H1 (cell line): ENCODE measurements at regions not wholly inside any gene's neighbourhood (a gene's known extent, or its start where the extent isn't known, plus 50 kb on each side); places are given as distances from the start of the nearest gene placed in this dataset.

Experiments used
- CTCF ChIA-PET: fragments of 300-600 bp; sonication (Branson Sonifier 250); formaldehyde crosslinking; loops from one replicate; lab custom pipeline; 2021; ENCODE audit not compliant: partially characterized antibody; lab: Charles Lee
- POLR2A ChIA-PET: fragments of 300-600 bp; sonication (Branson Sonifier 250); formaldehyde crosslinking; loops from one replicate; lab custom pipeline; 2021; ENCODE audit warnings: inconsistent platforms; ENCODE audit not compliant: partially characterized antibody; lab: Charles Lee
- DNase-seq, 2 experiments: peaks; one replicate each; pipeline versions ENCODE4 v3.0.0 to v3.0.0-alpha.2; 2010 to 2022; ENCODE audit warnings: low spot score in 2 of 2, low read depth in 1 of 2, mixed read lengths in 1 of 2
- FAIRE-seq: peaks from 2 replicates; lab custom pipeline; 2011; peaks lifted over from hg19 to GRCh38; lab: Jason Lieb, UNC
- H2AFZ ChIP-seq: 2 replicates; pipeline ENCODE4 v1.8.1; 2012; ENCODE audit warnings: low read length, inconsistent platforms
- H2AK5ac ChIP-seq: 2 replicates; pipeline ENCODE4 v1.6.1; 2013; ENCODE audit warnings: low read depth, low read length
- H2BK120ac ChIP-seq: replicated peaks from 2 replicates; pipeline ENCODE3; 2013; ENCODE audit warnings: low read depth, low read length, inconsistent platforms
- H2BK12ac ChIP-seq: 2 replicates; pipeline ENCODE4 v1.6.1; 2013; ENCODE audit warnings: low read depth, low read length
- H2BK15ac ChIP-seq: 2 replicates; pipeline ENCODE4 v1.6.1; 2013; ENCODE audit warnings: low read length
- H2BK20ac ChIP-seq: 2 replicates; pipeline ENCODE4 v1.6.1; 2013; ENCODE audit warnings: low read length
- H2BK5ac ChIP-seq: 2 replicates; pipeline ENCODE4 v1.6.1; 2013; ENCODE audit warnings: low read depth, low read length
- H3K14ac ChIP-seq: 2 replicates; pipeline ENCODE4 v1.6.1; 2013; ENCODE audit warnings: inconsistent platforms; ENCODE audit not compliant: insufficient read length
- H3K18ac ChIP-seq: 2 replicates; pipeline ENCODE4 v1.6.1; 2013; ENCODE audit warnings: low read length; ENCODE audit errors: extremely low read depth
- H3K23ac ChIP-seq: 2 replicates; pipeline ENCODE4 v1.6.1; 2013; ENCODE audit warnings: inconsistent platforms; ENCODE audit not compliant: insufficient read length
- H3K23me2 ChIP-seq: 2 replicates; pipeline ENCODE4 v1.6.1; 2013; ENCODE audit warnings: low read depth, low read length
- H3K27ac ChIP-seq: 2 replicates; pipeline ENCODE4 v1.6.1; 2011; ENCODE audit warnings: low read depth, low read length, inconsistent platforms
- H3K27me3 ChIP-seq, 4 experiments: replicated peaks in 1 of 4; 1 replicate in 1 of 4; 2 replicates in 3 of 4; pipeline versions ENCODE4 v1.6.1 to v1.8.1; 2011 to 2013; ENCODE audit warnings: low read length in 3 of 4, mild to moderate bottlenecking in 3 of 4, inconsistent platforms in 2 of 4, mixed read lengths in 2 of 4, moderate library complexity in 1 of 4; ENCODE audit not compliant: control insufficient read depth in 3 of 4, insufficient read depth in 3 of 4; ENCODE audit errors: extremely low read depth in 1 of 4
- H3K36me3 ChIP-seq, 4 experiments: 2 replicates each; pipeline versions ENCODE4 v1.6.1 to v1.8.1; 2011 to 2013; ENCODE audit warnings: mild to moderate bottlenecking in 4 of 4, low read length in 3 of 4, moderate library complexity in 2 of 4, control low read depth in 1 of 4, inconsistent platforms in 1 of 4; ENCODE audit not compliant: insufficient read depth in 4 of 4, control insufficient read depth in 2 of 4
- H3K4ac ChIP-seq: replicated peaks from 2 replicates; pipeline ENCODE3; 2013; ENCODE audit warnings: low read length, low read depth, mixed read lengths, inconsistent platforms; ENCODE audit not compliant: insufficient read length
- H3K4me1 ChIP-seq, 4 experiments: replicated peaks in 1 of 4; 1 replicate in 1 of 4; 2 replicates in 3 of 4; pipeline versions ENCODE4 v1.6.1 to v1.8.1; 2011 to 2013; ENCODE audit warnings: low read length in 3 of 4, inconsistent platforms in 2 of 4, mixed read lengths in 1 of 4; ENCODE audit not compliant: insufficient read depth in 4 of 4, control insufficient read depth in 3 of 4
- H3K4me2 ChIP-seq, 2 experiments: 2 replicates each; pipeline versions ENCODE4 v1.6.1 to v1.8.1; 2011 to 2013; ENCODE audit warnings: low read depth in 2 of 2, low read length in 2 of 2, control low read depth in 1 of 2, inconsistent platforms in 1 of 2, mild to moderate bottlenecking in 1 of 2; ENCODE audit not compliant: insufficient read depth in 1 of 2
- H3K4me3 ChIP-seq, 4 experiments: fragments of 200-600, 300-600 bp in 1 of 4; sonication (generic), shearing (Covaris generic), sonication (Bioruptor Twin) in 1 of 4; 2 replicates each; pipeline versions ENCODE4 v1.5.1 to v1.8.1; 2011 to 2016; ENCODE audit warnings: low read length in 4 of 4, low read depth in 3 of 4, control low read depth in 2 of 4, inconsistent platforms in 2 of 4, mild to moderate bottlenecking in 2 of 4, mixed read lengths in 1 of 4, moderate library complexity in 1 of 4; ENCODE audit not compliant: insufficient read depth in 2 of 4; ENCODE audit errors: extremely low read depth in 1 of 4
- H3K56ac ChIP-seq: replicated peaks from 2 replicates; pipeline ENCODE3; 2013; ENCODE audit warnings: low read depth, mild to moderate bottlenecking, mixed read lengths, low read length, inconsistent platforms; ENCODE audit not compliant: insufficient read length
- H3K79me1 ChIP-seq: 2 replicates; pipeline ENCODE4 v1.6.1; 2013; ENCODE audit warnings: low read depth, low read length, control low read depth
- H3K79me2 ChIP-seq, 2 experiments: 2 replicates each; pipeline versions ENCODE4 v1.6.1 to v1.8.1; 2012 to 2013; ENCODE audit warnings: low read length in 2 of 2, mild to moderate bottlenecking in 2 of 2, inconsistent platforms in 1 of 2; ENCODE audit not compliant: insufficient read depth in 2 of 2, control insufficient read depth in 1 of 2
- H3K9ac ChIP-seq, 4 experiments: replicated peaks in 1 of 4; 1 replicate in 1 of 4; 2 replicates in 3 of 4; pipeline versions ENCODE4 v1.6.1 to v1.8.1; 2011 to 2013; ENCODE audit warnings: low read depth in 3 of 4, low read length in 3 of 4, control low read depth in 2 of 4, mild to moderate bottlenecking in 2 of 4, moderate library complexity in 2 of 4, inconsistent platforms in 1 of 4; ENCODE audit errors: extremely low read depth in 1 of 4
- H3K9me3 ChIP-seq, 2 experiments: 2 replicates each; pipeline versions ENCODE4 v1.6.1 to v1.8.1; 2012 to 2013; ENCODE audit warnings: mild to moderate bottlenecking in 2 of 2, moderate library complexity in 2 of 2, control low read depth in 1 of 2, inconsistent platforms in 1 of 2, low read depth in 1 of 2, low read length in 1 of 2, mixed read lengths in 1 of 2; ENCODE audit not compliant: insufficient read depth in 2 of 2
- H4K20me1 ChIP-seq, 2 experiments: replicated peaks in 1 of 2; 2 replicates each; pipeline versions ENCODE3 to v1.8.1; 2011 to 2013; ENCODE audit warnings: inconsistent platforms in 2 of 2, low read length in 2 of 2, mild to moderate bottlenecking in 1 of 2; ENCODE audit not compliant: insufficient read depth in 2 of 2, control insufficient read depth in 1 of 2
- H4K5ac ChIP-seq: 2 replicates; pipeline ENCODE4 v1.6.1; 2013; ENCODE audit warnings: low read length, low read depth, mixed read lengths, inconsistent platforms; ENCODE audit not compliant: insufficient read length
- H4K8ac ChIP-seq: 2 replicates; pipeline ENCODE4 v1.8.0; 2013; ENCODE audit warnings: mild to moderate bottlenecking, moderate library complexity, low read length, inconsistent platforms; ENCODE audit not compliant: insufficient read depth; ENCODE audit errors: extremely low read depth
- H4K91ac ChIP-seq: replicated peaks from 2 replicates; pipeline ENCODE3; 2013; ENCODE audit warnings: low read length, mixed read lengths, inconsistent platforms; ENCODE audit not compliant: insufficient read length
- ASH2L ChIP-seq: fragments of 200-600, 300-600 bp; sonication (generic); IDR thresholded peaks from one replicate; pipeline ENCODE4 v1.7.1; 2017; ENCODE audit warnings: low read length
- CBX5 ChIP-seq: fragments of 300-800, 300-1000 bp; sonication (generic); IDR thresholded peaks from 2 replicates; pipeline ENCODE4 v1.7.1; 2016; ENCODE audit warnings: antibody characterized with exemption, low read length, low read depth
- E2F6 ChIP-seq: IDR thresholded peaks from 2 replicates; pipeline ENCODE4 v1.6.1; 2012; ENCODE audit warnings: inconsistent platforms
- HDAC6 ChIP-seq: IDR thresholded peaks from one replicate; pipeline ENCODE4 v1.7.1; 2012; ENCODE audit warnings: low read depth, mild to moderate bottlenecking, inconsistent platforms, low read length, moderate library complexity
- JUN ChIP-seq: IDR thresholded peaks from 2 replicates; pipeline ENCODE4 v1.6.1; 2011; ENCODE audit warnings: low read depth, mild to moderate bottlenecking, improper control_type of control experiment, low read length
- PHF8 ChIP-seq: fragments of 200-600 bp; sonication (generic); conservative IDR thresholded peaks from 2 replicates; pipeline ENCODE4 v1.7.1; 2012; ENCODE audit warnings: low read depth, mild to moderate bottlenecking, inconsistent platforms, low read length, moderate library complexity
- POLR2A ChIP-seq, 2 experiments: IDR thresholded peaks; 1 replicate in 1 of 2; 2 replicates in 1 of 2; pipeline ENCODE4 v1.6.1; 2011; ENCODE audit warnings: low read depth in 2 of 2, low read length in 2 of 2, mild to moderate bottlenecking in 2 of 2; ENCODE audit errors: control extremely low read depth in 1 of 2
- SUZ12 ChIP-seq: fragments of 200-600 bp; sonication (generic); IDR thresholded peaks from 2 replicates; pipeline ENCODE4 v1.6.1; 2012; ENCODE audit warnings: mild to moderate bottlenecking, inconsistent platforms, low read length, moderate library complexity, mixed read lengths
- WGBS, 2 experiments: shearing (Covaris generic) in 1 of 2; methylation state at CpG; one replicate each; pipeline versions ENCODE4 v1.1.6 to v1.1.7; 2013 to 2015; ENCODE audit warnings: low lambda C conversion rate in 2 of 2, mixed read lengths in 2 of 2, inconsistent platforms in 1 of 2, low coverage in 1 of 2, missing lambda C conversion rate in 1 of 2; ENCODE audit not compliant: insufficient replicate concordance in 2 of 2, insufficient coverage in 1 of 2, insufficient read length in 1 of 2; ENCODE audit errors: extremely low coverage in 1 of 2, missing lambda C conversion rate in 1 of 2; 5-methylcytosine and 5-hydroxymethylcytosine counted together
- TF ChIP-seq, protein P1 (sequence below): IDR thresholded peaks from 2 replicates; pipeline ENCODE4 v1.6.1; 2012; ENCODE audit warnings: inconsistent platforms

DNA sequence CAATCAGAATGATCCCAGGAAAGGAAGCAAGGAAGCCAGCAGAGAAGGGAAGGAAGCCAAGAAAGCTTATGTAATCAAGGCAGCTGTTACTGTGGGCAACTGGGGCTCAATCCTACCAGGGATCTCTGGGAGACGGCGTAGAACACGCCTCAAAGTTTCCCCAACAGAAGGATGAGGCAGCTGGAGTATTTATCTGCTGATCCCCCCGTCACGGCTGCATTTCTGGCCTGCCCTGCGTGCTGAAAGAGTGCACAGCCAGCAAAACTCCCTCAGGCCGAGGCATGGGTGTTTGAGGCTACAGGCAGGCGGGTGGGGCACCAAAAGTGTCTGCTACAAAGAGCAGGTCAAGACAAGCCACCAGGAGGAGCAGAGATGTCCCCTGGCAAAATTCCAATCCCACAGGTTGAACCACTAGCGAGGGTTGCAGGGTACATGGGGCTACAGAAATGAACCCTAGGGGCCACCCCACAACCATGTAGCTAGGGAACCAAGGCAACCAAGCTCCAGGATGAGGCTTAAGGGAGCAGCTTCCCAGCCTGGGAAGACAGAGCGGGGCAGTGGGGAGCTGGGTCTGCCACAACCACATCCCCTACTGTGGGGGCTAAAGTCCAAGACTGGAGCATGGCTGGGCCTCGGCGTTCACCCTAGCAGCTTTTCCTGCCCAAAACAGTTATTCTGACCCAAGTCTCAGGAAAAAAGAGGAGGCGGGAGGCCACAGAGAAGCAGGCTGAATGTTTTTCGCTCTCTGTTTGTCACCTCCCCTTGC, 113.4 kb downstream of the BCOR start:
- H3K18ac ChIP-seq = no peak overlapping the region; the same call in 1 of the 2 replicates
- H3K4me2 ChIP-seq = no peak overlapping the region
- no peak overlapping the region for H3K4me3 ChIP-seq
- H3K9me3 ChIP-seq = no peaks in the 10 kb centered on the region
- no peak overlapping the region for H2BK120ac ChIP-seq
- H3K23ac ChIP-seq = no peak overlapping the region
- H2AFZ ChIP-seq = no peak overlapping the region
- H3K14ac ChIP-seq = no peak overlapping the region
- H3K27me3 ChIP-seq = no peaks in the 10 kb centered on the region
- peaks cover 0 to 5% (median 2%) of the 10 kb centered on the region in 4 experiments; a peak in 3 of 7 replicates for H3K4me1 ChIP-seq
- no peak overlapping the region for H4K8ac ChIP-seq
- H4K5ac ChIP-seq = no peak overlapping the region
- H3K9ac ChIP-seq = no peak overlapping the region
- no peaks in the 10 kb centered on the region for H3K79me1 ChIP-seq
- peak overlapping the region; percentile 60; the same call in 1 of the 2 replicates for H2BK12ac ChIP-seq
- no peak overlapping the region for H3K27ac ChIP-seq
- H3K36me3 ChIP-seq = no peaks in the 10 kb centered on the region
- no peak overlapping the region for H2BK20ac ChIP-seq
- H3K56ac ChIP-seq = no peak overlapping the region
- no peaks in the 10 kb centered on the region for H4K20me1 ChIP-seq
- POLR2A ChIA-PET = no interaction called here
- no peak overlapping the region for H2BK15ac ChIP-seq
- H3K4ac ChIP-seq = no peak overlapping the region
- H3K23me2 ChIP-seq = no peaks in the 10 kb centered on the region; the same call in 1 of the 2 replicates
- WGBS, 2 experiments = 75% methylated on average over 11 of the region's 14 CpGs; no CpG with 5 or more reads in 1 of the 2 experiments
- H4K91ac ChIP-seq = peak overlapping the region; percentile 81
- no peaks in the 10 kb centered on the region for H3K79me2 ChIP-seq
- CTCF ChIA-PET = interaction anchor here (0.6 to 1.5 kb wide), 3 partner anchors 13 to 267 kb away, joined by 3 to 4 read pairs (median 3); no protein-coding TSS in a partner anchor
- H2AK5ac ChIP-seq = no peak overlapping the region
- no peak overlapping the region for H2BK5ac ChIP-seq
- FAIRE-seq (no peak), DNase-seq (no peak)
- TF ChIP-seq POLR2A (IDR thresholded peaks at IDR 0.05; ENCODE audit: control extremely low read depth in 1 of 2, low read depth in 2 of 2, low read length in 2 of 2) (no peak), JUN (no peak), E2F6 (no peak), SUZ12 (no peak), HDAC6 (no peak), CBX5 (no peak), ASH2L (no peak), PHF8 (no peak)
- TF ChIP-seq, protein P1, sequence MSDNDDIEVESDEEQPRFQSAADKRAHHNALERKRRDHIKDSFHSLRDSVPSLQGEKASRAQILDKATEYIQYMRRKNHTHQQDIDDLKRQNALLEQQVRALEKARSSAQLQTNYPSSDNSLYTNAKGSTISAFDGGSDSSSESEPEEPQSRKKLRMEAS = no peak
